Left colon (tissue), 2 donors: ENCODE measurements at regions not wholly inside any gene's neighbourhood (a gene's known extent, or its start where the extent isn't known, plus 50 kb on each side); places are given as distances from the start of the nearest gene placed in this dataset.
"Not testable (repeated sequence)": the region's sequence is repeated elsewhere in the genome, so short reads cannot be mapped to it uniquely, and the experiment has no call there.

Source experiments
- ATAC-seq: fragments of 200-7000 bp; cut with Tn5 transposase; one replicate; pipeline ENCODE4 v1.9.1; 2020; ENCODE audit warnings: mild to moderate bottlenecking, moderate library complexity
- DNase-seq, 2 donors: peaks; one replicate each; pipeline ENCODE4 v3.0.0-alpha.2; 2020
- intact Hi-C, 2 donors: fragments of 100-400 bp; cut with DNase I in 1 of 2; cut with micrococcal nuclease in 1 of 2; formaldehyde crosslinking; loops; one replicate each; pipeline versions ENCODE4 v1.11.2 to v1.14.0; 2022; cut with DNase I, micrococcal nuclease
- donor health status: DM: no; HTN: no; CAD: no.
- donor health status: DM: yes; HTN: yes; CAD: no.

GRCh38 chr2:7133521-7133920 lies 216.3 kb downstream of the RNF144A start:
- DNase-seq (no peak), ATAC-seq (no peak)
- intact Hi-C loops = no loop called here

- intact Hi-C loops = no loop called here
- ATAC-seq (no peak), DNase-seq (no peak)
These were observed 223.1 kb downstream of the RNF144A start for GRCh38 chr2:7140306-7140705.

GRCh38 chr2:7145707-7146106 lies 228.5 kb downstream of the RNF144A start:
- no peak for DNase-seq
- intact Hi-C loops = no loop called here
- no peak for ATAC-seq

GRCh38 chr2:7146151-7146550 lies 228.9 kb downstream of the RNF144A start:
- ATAC-seq (no peak), DNase-seq (no peak)
- intact Hi-C loops = no loop called here

GRCh38 chr2:7154656-7155055 lies 237.4 kb downstream of the RNF144A start:
- DNase-seq (no peak), ATAC-seq (no peak)
- intact Hi-C loops = no loop called here

- ATAC-seq (no peak), DNase-seq (no peak)
- intact Hi-C loops = no loop called here
These were observed 244.3 kb downstream of the RNF144A start for GRCh38 chr2:7161501-7161900.

- DNase-seq (no peak), ATAC-seq (no peak)
- intact Hi-C loops = no loop called here
These were observed 248.5 kb downstream of the RNF144A start for GRCh38 chr2:7165736-7166135.

- DNase-seq = no peak
- no peak for ATAC-seq
- intact Hi-C loops = no loop called here
These were observed 250.7 kb downstream of the RNF144A start for GRCh38 chr2:7167801-7168411.

- no peak for ATAC-seq
- intact Hi-C loops = no loop called here
- DNase-seq = no peak
These were observed 252.4 kb downstream of the RNF144A start for GRCh38 chr2:7169593-7169992.

GRCh38 chr2:7178996-7179395 lies 261.8 kb downstream of the RNF144A start:
- ATAC-seq, intact Hi-C loops, DNase-seq: not testable (repeated sequence)

- ATAC-seq (no peak), DNase-seq (no peak)
- intact Hi-C loops = no loop called here
These were observed 263.6 kb downstream of the RNF144A start for GRCh38 chr2:7180638-7181370.

GRCh38 chr2:7182525-7182924 lies 265.3 kb downstream of the RNF144A start:
- ATAC-seq = no peak
- intact Hi-C loops = no loop called here
- DNase-seq = no peak

- intact Hi-C loops = no loop called here
- no peak for DNase-seq
- no peak for ATAC-seq
These were observed 271.9 kb downstream of the RNF144A start for GRCh38 chr2:7189106-7189505.

GRCh38 chr2:7190587-7191324 lies 273.5 kb downstream of the RNF144A start:
- no peak for ATAC-seq
- no peak for DNase-seq
- intact Hi-C loops = no loop called here

GRCh38 chr2:7191932-7192331 lies 274.7 kb downstream of the RNF144A start:
- DNase-seq (no peak), ATAC-seq (no peak)
- intact Hi-C loops = no loop called here

- ATAC-seq (no peak), DNase-seq (no peak)
- intact Hi-C loops = no loop called here
These were observed 276.2 kb downstream of the RNF144A start for GRCh38 chr2:7193457-7193856.

- intact Hi-C loops = no loop called here
- no peak for ATAC-seq
- no peak for DNase-seq
These were observed 277.7 kb downstream of the RNF144A start for GRCh38 chr2:7194950-7195349.

- intact Hi-C loops = no loop called here
- DNase-seq = no peak
- ATAC-seq = no peak
These were observed 279.7 kb downstream of the RNF144A start for GRCh38 chr2:7196883-7197282.

GRCh38 chr2:7201851-7202250 lies 284.6 kb downstream of the RNF144A start:
- no peak for ATAC-seq
- intact Hi-C loops = loop anchor here in 1 of 2 donors (5.0 to 10.0 kb wide), 2 partner anchors 173 to 1485 kb away; no protein-coding TSS in a partner anchor

GRCh38 chr2:7203056-7203467 lies 285.9 kb downstream of the RNF144A start:
- intact Hi-C loops = loop anchor here in 1 of 2 donors (5.0 to 10.0 kb wide), 2 partner anchors 172 to 1484 kb away; no protein-coding TSS in a partner anchor
- DNase-seq (peak in 1 of 2 donors; percentile 23), ATAC-seq (peak; percentile 55)

More at GRCh38 chr2:7201851-7202250, 284.6 kb downstream of the RNF144A start:
- no peak for DNase-seq
